Globus pallidus (tissue), 1 donor: ENCODE measurements at regions not wholly inside any gene's neighbourhood (a gene's known extent, or its start where the extent isn't known, plus 50 kb on each side); places are given as distances from the start of the nearest gene placed in this dataset.

Experiments used
- DNase-seq: peaks from one replicate; pipeline ENCODE4 v3.0.0-alpha.2; 2015; ENCODE audit warnings: low spot score

DNA sequence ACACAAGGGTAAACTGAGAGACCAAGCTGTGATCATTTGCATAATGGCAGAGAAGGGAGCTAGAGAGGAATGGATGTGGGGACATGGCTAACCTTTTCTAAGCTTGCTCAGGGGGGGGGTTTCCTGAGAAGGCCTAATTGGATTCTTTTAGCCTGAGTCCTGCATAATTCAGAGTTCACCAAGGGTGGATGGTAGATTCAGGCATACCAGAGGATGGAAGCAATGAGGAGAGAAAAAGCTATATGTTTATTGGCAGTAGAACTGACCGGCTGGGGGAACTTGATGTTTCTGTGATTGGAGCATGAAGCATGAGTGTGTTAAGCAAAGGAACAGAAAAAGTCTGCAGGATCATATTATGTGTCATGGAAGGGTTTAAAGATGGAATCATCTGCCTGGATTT lies 65.9 kb upstream of the KLF12 start:
- no peak for DNase-seq

DNA sequence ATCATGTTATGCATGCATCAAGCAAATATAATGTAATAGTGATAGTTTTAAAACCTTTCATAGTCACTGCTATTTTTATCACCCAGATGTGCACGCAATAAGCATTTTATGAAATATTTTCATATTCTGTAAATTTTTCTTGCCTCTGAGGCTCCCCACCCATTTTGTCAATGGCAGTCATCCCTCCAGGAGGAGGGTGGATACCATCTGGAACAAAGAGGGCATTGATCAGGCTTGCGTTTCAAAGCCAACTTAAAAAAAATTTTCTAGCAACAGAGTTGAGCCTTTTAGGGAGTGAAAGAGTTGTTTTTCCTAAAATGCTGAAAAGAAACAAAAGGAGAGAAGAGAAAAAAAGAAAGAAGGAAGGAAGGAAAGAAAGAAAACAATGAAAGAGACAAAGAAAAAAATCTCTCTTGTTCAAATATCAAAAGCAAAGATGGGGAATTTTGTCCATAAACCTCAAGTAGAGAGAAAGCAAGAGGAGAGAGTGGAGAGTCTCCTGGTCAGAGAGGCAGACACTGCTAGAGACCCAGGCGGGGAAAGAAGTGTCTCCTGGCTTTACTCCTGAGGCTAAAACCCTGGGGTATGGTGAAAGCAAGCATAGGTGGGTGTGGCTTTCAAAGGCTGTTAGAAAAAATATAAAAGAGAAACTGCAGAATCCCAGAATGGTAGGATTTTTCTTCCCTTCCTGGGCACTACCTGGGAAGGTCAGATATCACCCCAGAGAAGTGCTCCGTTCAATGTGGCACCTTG lies 63.6 kb upstream of the KLF12 start:
- no peak for DNase-seq

DNA sequence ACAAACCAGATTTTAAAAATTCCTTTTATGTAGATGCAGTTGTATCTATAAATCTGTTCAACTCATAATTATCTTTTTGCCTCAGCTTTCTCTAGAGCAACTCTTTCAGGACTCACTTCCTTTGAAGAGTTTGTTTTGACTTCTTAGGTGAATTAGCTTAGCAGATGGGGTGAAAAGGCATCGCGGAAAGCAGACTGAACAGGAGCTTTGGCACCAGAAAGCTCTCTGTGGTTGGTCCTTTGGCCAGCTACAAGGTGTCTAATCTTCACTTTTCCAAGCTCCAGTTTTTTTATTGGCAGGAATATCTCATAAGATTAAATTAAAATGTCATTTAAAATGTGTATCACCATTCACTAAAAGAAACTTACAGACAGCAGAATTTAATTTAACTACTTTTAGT lies 60.6 kb upstream of the KLF12 start:
- DNase-seq, result no peak

DNA sequence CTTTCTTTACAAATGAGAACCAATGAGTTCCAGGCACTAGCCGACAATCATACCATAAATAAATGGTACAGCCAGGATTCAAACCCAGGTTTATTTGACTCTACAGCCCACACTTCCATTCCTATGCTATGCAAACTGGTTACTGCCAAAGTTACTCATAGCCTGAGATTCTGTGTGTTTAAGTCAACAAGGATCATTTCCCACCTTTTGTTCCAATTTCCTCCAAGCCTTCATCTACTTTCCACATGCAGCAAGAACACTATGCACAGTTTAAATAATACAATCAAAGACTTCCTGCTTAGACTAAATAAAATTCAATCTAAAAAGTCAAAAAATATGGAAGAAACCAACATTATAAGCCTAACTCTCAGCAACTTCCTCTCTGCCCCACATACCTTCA lies 59.2 kb upstream of the KLF12 start:
- no peak for DNase-seq

DNA sequence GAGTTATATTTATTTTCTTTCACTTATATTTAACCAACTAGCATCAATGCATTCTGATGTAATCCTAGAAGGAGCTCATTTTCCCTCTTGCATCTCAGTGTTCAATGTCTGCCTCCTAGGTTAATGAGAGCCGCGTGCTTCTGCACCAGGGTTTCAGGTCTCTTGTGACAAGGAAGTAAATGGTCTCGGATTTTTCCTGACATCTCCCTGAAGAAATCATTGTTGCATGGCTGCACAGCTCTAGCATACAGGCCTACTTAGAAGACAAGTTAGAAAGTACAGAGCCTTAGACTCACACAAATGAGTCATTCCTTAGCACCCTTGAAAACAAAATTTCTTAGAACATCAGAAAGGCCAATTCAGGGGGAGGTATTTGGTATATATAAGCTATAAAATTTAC lies 57.2 kb upstream of the KLF12 start:
- DNase-seq, result no peak

DNA sequence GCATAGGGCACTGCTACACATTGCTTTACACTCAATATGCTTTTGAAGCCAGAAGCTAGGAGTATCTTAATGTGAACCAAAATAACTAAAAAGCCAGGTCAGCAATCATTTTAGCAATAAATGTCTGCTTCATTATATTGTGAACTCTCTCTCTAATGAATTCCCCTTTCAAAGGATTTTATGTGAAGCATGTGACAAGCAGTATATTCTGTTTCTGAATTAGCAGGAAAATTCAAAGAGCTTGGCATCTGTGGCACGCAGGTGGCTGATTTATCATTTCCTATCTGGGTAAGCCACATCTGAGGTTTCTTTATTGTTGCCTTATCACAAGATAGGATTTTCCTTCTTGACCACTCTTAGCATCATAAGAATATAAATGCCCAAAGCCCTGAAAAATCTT lies 56.8 kb upstream of the KLF12 start:
- DNase-seq, result no peak

DNA sequence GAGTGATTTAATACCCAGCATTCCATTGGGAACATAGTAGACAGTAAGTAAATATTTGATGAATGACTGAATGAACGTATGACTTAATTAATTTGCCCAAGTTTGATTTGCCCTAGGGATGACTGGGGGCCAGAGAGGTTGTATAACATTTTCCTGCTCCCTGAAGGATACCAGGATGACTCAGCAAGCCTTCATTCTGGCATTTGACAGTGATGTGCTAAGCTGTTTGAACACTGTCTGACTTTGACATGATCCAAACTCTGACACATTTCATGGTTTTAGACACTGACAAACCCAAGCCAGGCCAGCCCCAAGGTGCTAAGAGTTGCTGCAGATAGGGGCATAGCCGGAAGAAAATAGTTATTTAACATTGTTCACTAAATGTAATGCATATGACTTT lies 53.4 kb upstream of the KLF12 start:
- no peak for DNase-seq

DNA sequence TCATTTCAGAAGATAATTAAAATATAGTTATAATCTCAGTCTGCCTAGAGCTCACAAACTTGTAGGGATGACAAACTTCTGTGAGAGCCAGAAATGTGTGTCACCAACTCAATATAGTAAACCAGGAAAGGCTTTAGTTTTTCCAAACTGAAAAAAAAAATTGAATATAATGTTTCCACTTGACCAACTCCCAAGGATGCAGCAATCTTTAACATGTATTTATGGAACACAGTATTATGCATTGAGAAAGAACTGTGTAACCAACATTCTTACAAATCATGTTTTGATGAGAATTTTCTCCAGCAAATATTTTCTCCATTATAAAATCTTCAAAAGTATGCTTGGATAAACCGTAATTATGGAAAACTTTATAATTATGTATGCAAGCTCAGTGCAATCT lies 50.1 kb upstream of the KLF12 start:
- DNase-seq, result no peak
